Parathyroid adenoma (tissue), 2 donors: ENCODE measurements at regions not wholly inside any gene's neighbourhood (a gene's known extent, or its start where the extent isn't known, plus 50 kb on each side); places are given as distances from the start of the nearest gene placed in this dataset.

ENCODE experiments used
- H2AFZ ChIP-seq: fragments of 300-600 bp; sonication (generic); one replicate; pipeline ENCODE4 v1.7.0; 2017; ENCODE audit warnings: antibody characterized with exemption, mild to moderate bottlenecking
- H3K27ac ChIP-seq: fragments of 300-600 bp; sonication (generic); one replicate; pipeline ENCODE4 v1.7.0; 2017
- H3K27me3 ChIP-seq: fragments of 300-600 bp; sonication (generic); one replicate; pipeline ENCODE4 v1.7.0; 2017; ENCODE audit warnings: low read length; ENCODE audit not compliant: control insufficient read depth, insufficient read depth
- H3K36me3 ChIP-seq: fragments of 300-600 bp; sonication (generic); one replicate; pipeline ENCODE4 v1.7.0; 2017; ENCODE audit warnings: low read length; ENCODE audit not compliant: control insufficient read depth, insufficient read depth
- H3K4me1 ChIP-seq: fragments of 300-600 bp; sonication (generic); one replicate; pipeline ENCODE4 v1.7.0; 2017; ENCODE audit warnings: control low read depth
- H3K4me2 ChIP-seq: fragments of 300-600 bp; sonication (generic); one replicate; pipeline ENCODE4 v1.7.0; 2017; ENCODE audit warnings: low read length
- H3K4me3 ChIP-seq: fragments of 300-600 bp; sonication (generic); one replicate; pipeline ENCODE4 v1.7.0; 2017; ENCODE audit warnings: low read depth, low read length
- H3K79me2 ChIP-seq: fragments of 300-600 bp; sonication (generic); one replicate; pipeline ENCODE4 v1.7.0; 2017; ENCODE audit warnings: control low read depth
- H3K9ac ChIP-seq: fragments of 300-600 bp; sonication (generic); one replicate; pipeline ENCODE4 v1.7.0; 2017; ENCODE audit warnings: mild to moderate bottlenecking
- H3K9me3 ChIP-seq: fragments of 300-600 bp; sonication (generic); one replicate; pipeline ENCODE4 v1.7.0; 2017; ENCODE audit warnings: low read length; ENCODE audit not compliant: control insufficient read depth
- TF ChIP-seq, protein P1 (sequence below): fragments of 300-600 bp; sonication (generic); IDR thresholded peaks from one replicate; pipeline ENCODE4 v1.7.0; 2017; ENCODE audit warnings: antibody characterized with exemption, mild to moderate bottlenecking
- donor health status: primary hyperparathyroidism.

DNA sequence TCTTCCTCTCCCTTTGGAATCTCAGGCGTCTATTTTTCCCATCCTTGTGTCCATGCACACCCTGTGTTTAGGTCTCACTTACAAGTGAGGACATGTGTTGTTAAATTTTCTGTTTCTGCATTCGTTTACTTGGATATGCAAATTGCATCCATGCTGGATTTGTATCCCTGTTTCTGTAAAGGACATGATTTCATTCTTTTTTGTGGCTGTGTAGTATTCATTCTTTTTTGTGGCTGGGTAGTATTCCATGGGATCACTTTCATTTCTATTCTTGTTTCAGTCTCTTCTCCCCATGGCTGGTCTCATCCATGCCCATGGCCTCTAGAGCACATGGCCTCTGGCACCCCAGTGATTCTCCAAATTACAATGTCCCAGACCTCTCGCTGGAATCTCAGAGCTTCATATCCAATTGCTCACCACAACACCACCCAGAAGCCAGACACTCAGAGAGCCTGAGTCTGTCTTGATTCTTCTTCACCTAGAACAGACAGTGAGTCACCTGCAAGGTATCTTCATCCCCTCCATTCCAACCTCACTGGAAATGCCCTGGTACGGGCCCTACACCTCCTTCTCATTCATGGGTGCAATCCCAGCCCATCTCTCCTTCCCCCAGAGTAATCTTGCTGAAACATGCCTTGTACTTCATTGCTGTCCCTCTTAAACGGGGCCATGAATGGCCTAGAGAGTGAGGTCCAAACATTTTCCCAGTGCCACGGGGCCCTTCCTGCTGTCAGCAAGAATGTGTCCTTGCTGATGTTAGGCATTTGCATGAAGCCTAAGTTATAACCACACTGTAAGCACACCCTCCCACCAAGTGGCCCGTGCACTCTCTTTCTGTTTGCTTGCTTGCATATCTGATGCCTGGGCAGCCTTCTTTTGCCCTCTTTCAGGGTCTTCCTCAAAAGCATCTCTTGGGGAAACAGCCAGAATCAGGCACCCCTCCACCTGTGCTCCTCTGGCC, 476.2 kb upstream of the TSHZ3 start:
- Histone ChIP-seq H3K4me1 (no peaks in the 10 kb centered on the region), H3K27ac (no peak overlapping the region), H3K36me3 (no peaks in the 10 kb centered on the region), H3K27me3 (no peaks in the 10 kb centered on the region), H3K4me2 (no peak overlapping the region), H3K79me2 (no peaks in the 10 kb centered on the region), H2AFZ (no peak overlapping the region), H3K4me3 (no peak overlapping the region), H3K9me3 (no peaks in the 10 kb centered on the region), H3K9ac (no peak overlapping the region)
- TF ChIP-seq, protein P1, sequence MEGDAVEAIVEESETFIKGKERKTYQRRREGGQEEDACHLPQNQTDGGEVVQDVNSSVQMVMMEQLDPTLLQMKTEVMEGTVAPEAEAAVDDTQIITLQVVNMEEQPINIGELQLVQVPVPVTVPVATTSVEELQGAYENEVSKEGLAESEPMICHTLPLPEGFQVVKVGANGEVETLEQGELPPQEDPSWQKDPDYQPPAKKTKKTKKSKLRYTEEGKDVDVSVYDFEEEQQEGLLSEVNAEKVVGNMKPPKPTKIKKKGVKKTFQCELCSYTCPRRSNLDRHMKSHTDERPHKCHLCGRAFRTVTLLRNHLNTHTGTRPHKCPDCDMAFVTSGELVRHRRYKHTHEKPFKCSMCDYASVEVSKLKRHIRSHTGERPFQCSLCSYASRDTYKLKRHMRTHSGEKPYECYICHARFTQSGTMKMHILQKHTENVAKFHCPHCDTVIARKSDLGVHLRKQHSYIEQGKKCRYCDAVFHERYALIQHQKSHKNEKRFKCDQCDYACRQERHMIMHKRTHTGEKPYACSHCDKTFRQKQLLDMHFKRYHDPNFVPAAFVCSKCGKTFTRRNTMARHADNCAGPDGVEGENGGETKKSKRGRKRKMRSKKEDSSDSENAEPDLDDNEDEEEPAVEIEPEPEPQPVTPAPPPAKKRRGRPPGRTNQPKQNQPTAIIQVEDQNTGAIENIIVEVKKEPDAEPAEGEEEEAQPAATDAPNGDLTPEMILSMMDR, result no peak

DNA sequence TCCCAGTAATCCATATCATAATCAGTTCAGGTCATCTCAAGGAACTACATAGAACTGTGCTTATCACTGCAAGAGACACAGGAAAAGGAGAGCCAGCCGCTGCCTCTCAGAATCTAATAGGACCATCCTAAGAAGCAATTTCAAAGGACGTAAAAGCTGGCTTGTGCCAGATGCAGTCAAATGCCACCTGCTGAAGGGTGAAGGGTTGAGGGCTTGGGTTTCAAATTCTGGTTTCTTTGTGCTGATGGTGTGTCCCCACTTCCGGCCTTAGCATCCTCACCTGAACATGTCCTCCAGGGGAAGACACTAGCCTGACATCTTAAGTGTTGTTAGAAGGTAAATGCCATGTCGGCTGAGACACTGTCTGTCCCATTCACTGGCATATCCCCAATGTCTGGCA, 477.1 kb upstream of the TSHZ3 start:
- H3K27me3 ChIP-seq, result no peaks in the 10 kb centered on the region
- no peaks in the 10 kb centered on the region for H3K9me3 ChIP-seq
- TF ChIP-seq, protein P1, result no peak
- no peak overlapping the region for H3K27ac ChIP-seq
- no peak overlapping the region for H3K4me3 ChIP-seq
- no peak overlapping the region for H3K9ac ChIP-seq
- H3K36me3 ChIP-seq, result no peaks in the 10 kb centered on the region
- H3K4me1 ChIP-seq, result no peaks in the 10 kb centered on the region
- H3K79me2 ChIP-seq, result no peaks in the 10 kb centered on the region
- H3K4me2 ChIP-seq, result no peak overlapping the region
- H2AFZ ChIP-seq, result no peak overlapping the region

DNA sequence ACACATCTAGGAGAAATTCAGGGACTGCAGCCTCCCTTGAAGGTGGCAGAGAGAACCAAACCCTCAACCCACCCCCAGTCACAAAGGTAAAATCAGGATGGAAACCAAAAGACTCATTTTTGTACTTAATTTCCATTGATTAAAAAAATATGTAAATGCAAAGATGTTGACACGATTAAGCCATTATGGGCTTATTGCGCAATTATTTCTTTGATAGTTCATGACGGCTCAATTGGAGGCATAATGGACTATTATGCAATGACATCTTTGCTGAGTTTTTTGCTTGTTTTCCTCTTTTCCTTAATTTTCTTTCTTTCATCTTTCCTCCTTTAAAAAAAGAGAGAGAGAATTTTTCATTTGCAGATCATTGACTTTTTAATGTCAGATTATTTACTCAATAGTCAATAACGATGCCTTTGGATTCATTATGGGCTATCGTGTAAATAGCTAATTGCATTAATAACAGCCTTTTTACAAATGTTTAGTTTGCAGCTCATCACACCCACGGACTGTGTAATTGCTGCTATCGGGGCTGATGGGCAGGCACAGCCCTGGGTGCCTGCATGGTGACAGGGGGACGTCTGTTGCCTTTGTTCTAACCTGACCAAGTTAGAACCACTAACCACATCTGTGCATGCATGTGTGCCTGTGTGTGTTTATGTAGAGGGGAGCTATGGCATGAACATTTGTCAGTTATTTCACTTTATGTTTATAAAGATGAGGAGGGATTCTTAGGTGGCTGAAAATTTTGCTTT, 482.4 kb upstream of the TSHZ3 start:
- Histone ChIP-seq H3K79me2 (no peaks in the 10 kb centered on the region), H3K9ac (no peak overlapping the region), H3K27ac (no peak overlapping the region), H3K36me3 (no peaks in the 10 kb centered on the region), H3K9me3 (no peaks in the 10 kb centered on the region), H3K27me3 (no peaks in the 10 kb centered on the region), H3K4me1 (no peaks in the 10 kb centered on the region), H2AFZ (no peak overlapping the region), H3K4me3 (no peak overlapping the region), H3K4me2 (no peak overlapping the region)
- TF ChIP-seq, protein P1, result no peak

DNA sequence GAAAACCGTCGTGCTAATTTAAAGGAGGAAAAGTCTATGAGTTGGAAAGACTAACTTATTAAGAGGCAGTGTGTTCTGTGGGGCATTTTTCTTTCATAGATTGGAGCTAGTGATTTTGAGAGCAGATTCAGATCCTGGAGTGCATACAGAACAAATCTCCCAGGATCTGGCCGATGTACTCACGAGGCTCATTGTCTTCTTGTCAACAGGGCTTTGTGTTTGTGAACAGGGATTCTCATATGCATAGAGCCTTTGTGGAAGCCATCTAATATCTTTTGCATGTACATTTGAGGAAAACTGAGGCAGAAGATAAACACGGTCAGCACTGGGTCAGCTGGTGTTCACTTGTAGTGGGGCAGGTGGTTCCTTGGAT, 482.9 kb upstream of the TSHZ3 start:
- Histone ChIP-seq H3K27ac (no peak overlapping the region), H3K9me3 (no peaks in the 10 kb centered on the region), H3K79me2 (no peaks in the 10 kb centered on the region), H3K36me3 (no peaks in the 10 kb centered on the region), H3K4me2 (no peak overlapping the region), H3K27me3 (no peaks in the 10 kb centered on the region), H3K9ac (no peak overlapping the region), H3K4me3 (no peak overlapping the region), H3K4me1 (no peaks in the 10 kb centered on the region), H2AFZ (no peak overlapping the region)
- TF ChIP-seq, protein P1, result no peak
